Left ventricle myocardium inferior (tissue), 1 donor: ENCODE measurements at regions not wholly inside any gene's neighbourhood (a gene's known extent, or its start where the extent isn't known, plus 50 kb on each side); places are given as distances from the start of the nearest gene placed in this dataset.
"Not testable (repeated sequence)": the region's sequence is repeated elsewhere in the genome, so short reads cannot be mapped to it uniquely, and the experiment has no call there.

Source experiments
- DNase-seq: peaks from one replicate; pipeline ENCODE4 v3.0.0-alpha.2; 2020
- H3K27ac ChIP-seq: fragments of 200-600 bp; replicated peaks from 2 replicates; pipeline ENCODE4 v1.8.0; 2021
- H3K27me3 ChIP-seq: fragments of 200-600 bp; 2 replicates; pipeline ENCODE4 v1.8.0; 2021; ENCODE audit warnings: low read depth
- H3K36me3 ChIP-seq: fragments of 200-600 bp; 2 replicates; pipeline ENCODE4 v1.8.0; 2021
- H3K4me1 ChIP-seq: fragments of 200-600 bp; 2 replicates; pipeline ENCODE4 v1.8.0; 2021
- H3K4me3 ChIP-seq: fragments of 200-600 bp; 2 replicates; pipeline ENCODE4 v1.8.0; 2021; ENCODE audit warnings: mild to moderate bottlenecking, moderate library complexity
- H3K9me3 ChIP-seq: fragments of 200-600 bp; replicated peaks from 2 replicates; pipeline ENCODE4 v1.8.0; 2021
- intact Hi-C: fragments of 100-400 bp; cut with micrococcal nuclease; formaldehyde crosslinking; loops from one replicate; pipeline ENCODE4 v1.11.0; 2022
- TF ChIP-seq, protein P1 (sequence below): fragments of 200-600 bp; IDR thresholded peaks from 2 replicates; pipeline ENCODE4 v1.8.0; 2021; ENCODE audit warnings: antibody characterized with exemption, mild to moderate bottlenecking, borderline replicate concordance
- donor health status: DM: no; HTN: yes; CAD: no; lungs with severe emphysema.

GRCh38 chr9:25472085-25472607 is 206.1 kb downstream of the TUSC1 start:
- TF ChIP-seq, protein P1, sequence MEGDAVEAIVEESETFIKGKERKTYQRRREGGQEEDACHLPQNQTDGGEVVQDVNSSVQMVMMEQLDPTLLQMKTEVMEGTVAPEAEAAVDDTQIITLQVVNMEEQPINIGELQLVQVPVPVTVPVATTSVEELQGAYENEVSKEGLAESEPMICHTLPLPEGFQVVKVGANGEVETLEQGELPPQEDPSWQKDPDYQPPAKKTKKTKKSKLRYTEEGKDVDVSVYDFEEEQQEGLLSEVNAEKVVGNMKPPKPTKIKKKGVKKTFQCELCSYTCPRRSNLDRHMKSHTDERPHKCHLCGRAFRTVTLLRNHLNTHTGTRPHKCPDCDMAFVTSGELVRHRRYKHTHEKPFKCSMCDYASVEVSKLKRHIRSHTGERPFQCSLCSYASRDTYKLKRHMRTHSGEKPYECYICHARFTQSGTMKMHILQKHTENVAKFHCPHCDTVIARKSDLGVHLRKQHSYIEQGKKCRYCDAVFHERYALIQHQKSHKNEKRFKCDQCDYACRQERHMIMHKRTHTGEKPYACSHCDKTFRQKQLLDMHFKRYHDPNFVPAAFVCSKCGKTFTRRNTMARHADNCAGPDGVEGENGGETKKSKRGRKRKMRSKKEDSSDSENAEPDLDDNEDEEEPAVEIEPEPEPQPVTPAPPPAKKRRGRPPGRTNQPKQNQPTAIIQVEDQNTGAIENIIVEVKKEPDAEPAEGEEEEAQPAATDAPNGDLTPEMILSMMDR = no peak
- Histone ChIP-seq H3K4me3 (no peak overlapping the region), H3K9me3 (peaks cover 54% of the 10 kb centered on the region), H3K36me3 (no peaks in the 10 kb centered on the region), H3K27me3 (no peaks in the 10 kb centered on the region), H3K4me1 (no peaks in the 10 kb centered on the region), H3K27ac (no peak overlapping the region)
- DNase-seq = no peak
- intact Hi-C loops = no loop called here

DNA sequence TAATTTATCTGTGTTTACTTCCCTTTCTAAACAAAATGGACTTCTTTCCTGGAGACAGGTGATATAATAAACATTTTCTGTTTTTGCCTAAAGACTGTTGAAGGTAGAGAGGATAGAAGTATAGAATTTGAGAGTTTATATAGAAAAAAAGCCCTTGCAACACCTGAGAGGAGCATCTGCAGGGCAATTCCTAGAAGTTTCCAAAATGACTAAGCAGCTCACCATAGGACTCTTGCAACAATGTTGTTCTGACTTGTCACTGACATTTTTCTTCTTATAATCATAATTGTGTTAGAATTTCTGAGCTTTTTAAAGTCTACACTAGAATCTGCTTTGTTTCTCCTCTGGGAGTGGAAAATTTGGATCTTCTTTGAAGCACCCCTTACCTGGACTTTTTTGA is 216.8 kb downstream of the TUSC1 start:
- DNase-seq = no peak
- TF ChIP-seq, protein P1 = no peak
- H3K4me3 ChIP-seq = no peak overlapping the region
- no peak overlapping the region for H3K27ac ChIP-seq
- intact Hi-C loops = loop anchor here (10.0 kb wide), 1 partner anchor 113 kb away; no protein-coding TSS in a partner anchor
- no peaks in the 10 kb centered on the region for H3K4me1 ChIP-seq
- no peaks in the 10 kb centered on the region for H3K27me3 ChIP-seq
- no peaks in the 10 kb centered on the region for H3K36me3 ChIP-seq
- H3K9me3 ChIP-seq = no peaks in the 10 kb centered on the region

GRCh38 chr9:25453875-25454274 is 224.4 kb downstream of the TUSC1 start:
- Histone ChIP-seq H3K36me3 (no peaks in the 10 kb centered on the region), H3K4me1 (no peaks in the 10 kb centered on the region), H3K4me3 (no peak overlapping the region), H3K9me3 (no peaks in the 10 kb centered on the region), H3K27ac (no peak overlapping the region), H3K27me3 (no peaks in the 10 kb centered on the region)
- no peak for DNase-seq
- TF ChIP-seq, protein P1 = no peak
- intact Hi-C loops = no loop called here

- intact Hi-C loops = no loop called here
- TF ChIP-seq, protein P1 = no peak
- H3K27ac ChIP-seq = no peak overlapping the region
- no peak overlapping the region for H3K4me3 ChIP-seq
- no peaks in the 10 kb centered on the region for H3K9me3 ChIP-seq
- no peak for DNase-seq
- H3K4me1 ChIP-seq = no peaks in the 10 kb centered on the region
- no peaks in the 10 kb centered on the region for H3K36me3 ChIP-seq
- H3K27me3 ChIP-seq = no peaks in the 10 kb centered on the region
These were observed 228.7 kb downstream of the TUSC1 start for GRCh38 chr9:25449503-25449902.

DNA sequence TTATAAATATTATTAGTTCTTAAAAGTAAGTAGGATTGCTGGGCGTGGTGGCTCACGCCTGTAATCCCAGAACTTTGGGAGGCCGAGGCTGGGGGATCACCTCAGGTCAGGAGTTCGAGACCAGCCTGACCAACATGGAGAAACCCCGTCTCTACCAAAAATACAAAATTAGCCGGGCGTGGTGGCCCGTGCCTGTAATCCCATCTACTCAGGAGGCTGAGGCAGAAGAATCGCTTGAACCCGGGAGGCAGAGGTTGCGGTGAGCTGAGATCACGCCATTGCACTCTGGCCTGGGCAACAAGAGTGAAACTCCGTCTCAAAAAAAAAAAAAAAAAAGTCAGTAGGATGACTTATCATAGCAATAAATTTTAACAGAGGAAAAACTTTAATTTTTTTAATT is 232.5 kb downstream of the TUSC1 start:
- H3K9me3 ChIP-seq, H3K4me3 ChIP-seq, H3K36me3 ChIP-seq, H3K27ac ChIP-seq, H3K27me3 ChIP-seq, H3K4me1 ChIP-seq, intact Hi-C loops, DNase-seq: not testable (repeated sequence)

- no peaks in the 10 kb centered on the region for H3K27me3 ChIP-seq
- intact Hi-C loops = no loop called here
- no peak for DNase-seq
- H3K36me3 ChIP-seq = no peaks in the 10 kb centered on the region
- H3K4me1 ChIP-seq = no peaks in the 10 kb centered on the region
- H3K9me3 ChIP-seq = peaks cover 15% of the 10 kb centered on the region
- TF ChIP-seq, protein P1 = no peak
- H3K27ac ChIP-seq = no peak overlapping the region
- no peak overlapping the region for H3K4me3 ChIP-seq
These were observed 235.7 kb downstream of the TUSC1 start for GRCh38 chr9:25442526-25442925.
